NCI-H2107 treated with DMSO at 0.1 percent for 48 hours (cell line): ENCODE measurements at regions not wholly inside any gene's neighbourhood (a gene's known extent, or its start where the extent isn't known, plus 50 kb on each side); places are given as distances from the start of the nearest gene placed in this dataset.
"Not testable (repeated sequence)": the region's sequence is repeated elsewhere in the genome, so short reads cannot be mapped to it uniquely, and the experiment has no call there.

Experiments used
- DNase-seq: peaks from one replicate; lab custom pipeline; 2025; ENCODE audit not compliant: unreplicated experiment; lab: John Stamatoyannopoulos, UW

DNA sequence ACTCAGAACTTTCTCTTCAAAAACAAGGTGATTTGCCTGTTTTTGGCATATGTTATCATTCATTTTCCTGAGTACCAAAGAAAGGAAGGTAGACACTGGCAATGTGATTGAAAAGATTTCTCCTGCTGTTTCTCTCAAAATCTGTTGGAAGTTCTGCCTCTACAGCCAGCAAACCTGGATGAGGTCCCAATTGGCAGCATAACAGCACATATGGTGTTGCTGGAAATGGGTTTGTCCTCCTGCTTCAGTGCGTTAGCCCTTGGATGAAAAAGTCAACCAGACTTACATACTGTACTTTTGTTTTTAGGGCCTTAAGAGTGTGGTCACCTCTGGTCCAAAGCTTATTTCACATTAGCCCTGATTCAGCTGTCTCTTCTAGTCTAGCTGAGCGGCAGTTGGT, 237.6 kb upstream of the MME start:
- DNase-seq: no peak

DNA sequence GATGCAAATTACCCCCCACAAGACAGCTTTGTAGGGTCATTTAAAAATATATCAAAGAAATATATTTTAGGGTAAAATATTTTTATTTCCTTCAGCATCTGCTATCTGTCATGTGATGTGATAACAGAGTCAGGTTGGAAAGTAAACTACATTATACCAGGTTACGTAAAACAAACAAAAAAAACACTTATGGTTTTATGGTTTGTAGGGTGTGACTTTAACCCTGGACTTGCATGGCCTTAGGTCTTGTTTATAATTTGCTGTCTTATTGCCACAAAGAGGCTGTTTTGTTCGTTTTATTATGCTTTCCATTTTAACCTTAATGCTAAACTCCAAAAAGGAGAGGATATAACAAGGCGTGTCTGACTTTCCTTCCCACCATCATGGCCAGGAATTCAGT, 244.5 kb upstream of the MME start:
- DNase-seq: no peak

DNA sequence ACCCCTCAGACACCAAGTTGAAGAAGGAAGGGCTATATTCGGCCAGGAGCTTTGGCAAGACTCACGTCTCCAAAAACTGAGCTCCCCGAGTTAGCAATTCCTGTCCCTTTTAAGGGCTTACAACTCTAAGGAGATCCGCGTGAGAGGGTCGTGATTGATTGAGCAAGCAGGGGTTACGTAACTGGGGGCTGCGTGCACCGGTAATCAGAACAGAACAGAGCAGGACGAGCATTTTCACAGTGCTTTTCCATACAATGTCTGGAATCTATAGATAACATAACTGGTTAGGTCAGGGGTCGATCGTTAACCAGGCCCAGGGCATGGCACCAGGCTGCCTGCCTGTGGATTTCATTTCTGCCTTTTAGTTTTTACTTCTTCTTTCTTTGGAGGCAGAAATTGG, 245.3 kb upstream of the MME start:
- DNase-seq: not testable (repeated sequence)

DNA sequence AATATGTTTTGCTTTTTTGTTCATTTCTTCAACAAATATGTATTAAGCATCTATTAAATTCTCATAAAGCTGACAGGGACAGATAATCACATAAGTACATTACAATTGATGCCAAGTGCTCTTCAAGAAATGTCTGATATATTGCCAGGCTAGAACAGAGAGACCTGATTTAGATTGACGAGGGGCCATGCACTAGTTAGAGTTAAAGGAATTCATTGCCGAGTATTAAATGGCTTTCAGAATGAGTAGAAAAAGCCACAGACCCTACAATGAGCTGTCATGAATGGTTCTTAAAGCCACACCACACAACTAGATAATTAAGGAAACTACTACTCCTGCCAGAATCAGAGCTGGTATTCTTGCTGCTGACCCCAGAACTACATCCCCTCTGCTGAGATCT, 250.2 kb upstream of the MME start:
- no peak for DNase-seq

GRCh38 chr3:154819491-154819890, 260.6 kb upstream of the MME start:
- no peak for DNase-seq

DNA sequence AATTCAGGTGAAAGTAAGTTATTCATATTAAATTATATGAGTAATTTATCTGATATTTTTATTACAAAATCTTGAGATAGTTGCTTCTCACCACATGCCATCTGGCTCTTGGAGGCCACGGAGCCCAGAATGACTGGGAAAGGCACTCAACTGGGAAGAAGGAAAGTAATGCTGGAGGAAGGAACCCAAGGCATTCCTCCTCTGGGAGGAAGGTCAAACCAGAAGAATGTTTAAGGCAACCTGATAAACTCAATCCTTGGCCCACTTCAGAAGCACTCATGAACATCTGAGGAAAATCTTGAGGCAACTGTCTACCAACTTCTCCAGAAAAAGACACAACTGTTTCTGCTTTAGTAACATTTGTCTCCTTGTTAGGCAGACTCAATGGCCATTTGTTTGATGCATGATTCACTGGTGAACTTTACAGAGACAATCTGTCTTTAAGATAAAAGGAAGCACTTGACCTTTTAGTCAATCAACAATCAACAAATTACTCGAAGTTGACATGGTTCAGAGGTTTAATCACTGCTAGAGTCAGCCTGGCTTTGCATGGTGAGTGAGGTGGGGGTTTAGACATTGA, 261.4 kb upstream of the MME start:
- no peak for DNase-seq

- not testable (repeated sequence) for DNase-seq
These were observed 270.1 kb upstream of the MME start for GRCh38 chr3:154810017-154810416.

DNA sequence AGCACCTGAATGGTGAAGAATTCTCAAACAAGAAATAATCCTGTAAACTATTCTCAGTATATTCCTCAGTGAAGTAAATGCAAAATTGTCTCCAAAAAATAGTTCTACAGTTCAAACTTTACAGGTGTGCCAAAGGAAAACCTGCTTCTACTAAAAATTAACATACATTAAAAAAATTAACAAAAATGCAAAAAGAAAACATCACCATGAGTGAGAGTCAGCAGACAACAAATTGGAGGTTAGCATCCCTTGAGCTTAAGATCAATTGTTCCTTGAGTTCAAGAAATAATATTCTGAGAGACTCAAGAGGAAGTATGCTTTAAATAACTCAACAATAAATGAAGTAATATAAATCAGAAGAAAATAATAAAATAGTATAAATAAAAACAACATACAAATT, 278.4 kb upstream of the MME start:
- no peak for DNase-seq

DNA sequence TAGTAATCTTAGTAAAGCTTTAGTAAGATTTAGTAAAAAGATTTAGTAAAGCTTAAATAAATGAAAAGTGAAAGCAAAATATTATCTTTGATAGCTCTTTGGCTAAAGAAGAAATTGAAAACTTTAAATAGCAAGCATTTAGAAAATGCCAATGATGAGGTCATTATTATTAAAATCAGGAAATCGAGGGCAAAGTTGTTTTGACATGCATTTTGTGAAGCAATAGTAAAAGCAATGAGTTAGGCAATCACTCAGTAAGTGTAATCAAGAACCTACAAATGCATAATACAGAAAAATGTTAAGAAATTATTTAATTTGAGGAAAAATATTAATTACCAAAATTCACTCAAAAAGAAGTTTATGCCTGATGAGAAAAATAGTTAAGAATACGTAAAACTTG, 280.3 kb upstream of the MME start:
- no peak for DNase-seq

GRCh38 chr3:154795582-154795981, 284.5 kb upstream of the MME start:
- no peak for DNase-seq

GRCh38 chr3:154794814-154795445, 285.2 kb upstream of the MME start:
- no peak for DNase-seq

DNA sequence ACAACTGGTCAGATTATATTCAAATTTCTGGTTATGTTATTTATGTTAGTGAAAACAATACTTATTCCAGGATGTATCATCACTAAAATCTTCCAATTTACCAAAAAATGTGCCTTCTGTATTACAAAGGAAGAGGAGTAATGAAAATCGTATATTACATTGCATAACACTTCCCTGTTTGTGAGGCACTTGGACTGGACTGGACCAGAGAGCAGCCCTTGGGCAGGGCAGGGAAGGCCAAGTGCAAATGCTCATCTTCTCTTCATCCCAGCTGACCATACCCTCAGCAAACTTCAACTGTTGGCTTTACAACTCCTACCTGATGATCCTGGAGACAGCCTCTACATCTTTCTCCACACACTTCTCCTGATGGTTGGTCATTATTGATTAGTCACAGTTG, 285.7 kb upstream of the MME start:
- no peak for DNase-seq

GRCh38 chr3:154792828-154793227, 287.3 kb upstream of the MME start:
- DNase-seq: no peak

DNA sequence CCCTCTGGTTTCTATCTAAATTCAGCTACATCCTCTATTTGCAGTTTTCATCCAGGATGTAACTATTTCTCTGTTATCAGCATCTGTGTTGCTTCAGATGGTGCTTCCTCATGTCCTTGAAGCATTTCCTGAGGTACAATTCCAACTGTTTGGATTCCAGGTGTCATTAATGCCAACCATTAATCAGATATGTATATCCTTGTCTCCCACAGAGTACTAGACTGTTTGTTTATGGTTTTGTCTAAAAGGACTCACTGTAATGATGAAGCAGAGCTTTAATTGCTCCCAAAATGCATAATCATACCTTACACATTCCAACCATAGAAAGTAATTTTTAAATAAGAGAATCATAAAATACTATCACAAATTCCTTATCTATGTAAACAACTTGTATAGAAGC, 288.5 kb upstream of the MME start:
- no peak for DNase-seq

DNA sequence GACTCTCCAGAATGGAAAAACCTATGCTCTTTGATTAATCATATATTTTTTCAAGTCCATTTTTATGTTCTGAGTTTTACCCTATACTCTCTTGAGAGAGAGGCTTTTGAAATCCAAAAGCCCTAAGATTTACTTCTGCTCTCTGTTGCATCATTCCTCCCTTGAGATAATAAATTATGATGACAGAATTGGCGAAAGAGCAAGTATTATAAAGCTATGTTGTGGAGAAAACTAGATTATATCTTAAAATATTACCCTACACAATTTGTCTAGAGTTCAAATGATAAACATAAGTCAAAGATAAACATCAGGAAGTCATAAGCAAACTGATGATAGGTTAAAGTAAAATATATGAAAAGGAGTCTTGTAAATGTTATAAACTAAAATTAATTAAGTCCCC, 293.4 kb upstream of the MME start:
- no peak for DNase-seq

DNA sequence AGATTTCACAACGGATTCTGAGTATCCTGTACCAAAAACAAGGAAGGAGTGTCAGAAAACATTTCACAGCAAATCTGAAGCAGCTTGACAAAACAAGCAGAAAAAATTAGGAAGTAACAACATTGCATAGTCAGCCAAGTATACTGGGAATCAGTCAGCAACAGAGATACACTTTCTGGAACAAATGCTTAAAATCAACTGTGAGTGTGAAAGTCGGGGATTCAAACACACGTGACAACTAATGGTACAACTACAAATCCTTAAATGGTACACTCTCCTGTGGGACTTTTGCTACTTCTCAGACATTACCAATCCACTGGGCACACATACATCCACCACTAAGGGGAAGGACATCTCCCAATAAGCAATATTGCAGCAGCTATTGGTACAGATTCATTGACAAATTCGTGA, 296.6 kb upstream of the MME start:
- DNase-seq: no peak

GRCh38 chr3:154783061-154783460, 297.1 kb upstream of the MME start:
- peak; percentile 39 for DNase-seq

DNA sequence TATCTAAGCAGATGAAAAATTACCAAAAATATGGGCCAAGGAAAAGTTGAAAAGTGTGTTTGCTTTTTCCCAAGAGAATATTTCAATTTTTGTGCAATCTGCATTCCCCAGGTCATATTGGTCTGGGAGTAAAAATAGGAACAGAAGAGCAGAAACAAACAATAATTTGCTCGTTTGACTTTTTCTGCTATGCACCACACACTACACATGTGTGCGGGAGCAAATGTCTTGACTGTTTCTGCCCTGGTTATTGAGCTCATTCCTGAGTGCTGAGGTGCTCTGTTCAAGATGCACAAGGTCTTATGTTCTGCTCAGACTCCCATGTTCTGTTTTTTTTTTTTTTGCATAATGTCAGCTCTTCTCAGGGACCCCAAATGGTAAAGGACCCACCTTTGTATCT, 298.0 kb upstream of the MME start:
- DNase-seq: no peak

GRCh38 chr3:154781595-154781994, 298.5 kb upstream of the MME start:
- no peak for DNase-seq

DNA sequence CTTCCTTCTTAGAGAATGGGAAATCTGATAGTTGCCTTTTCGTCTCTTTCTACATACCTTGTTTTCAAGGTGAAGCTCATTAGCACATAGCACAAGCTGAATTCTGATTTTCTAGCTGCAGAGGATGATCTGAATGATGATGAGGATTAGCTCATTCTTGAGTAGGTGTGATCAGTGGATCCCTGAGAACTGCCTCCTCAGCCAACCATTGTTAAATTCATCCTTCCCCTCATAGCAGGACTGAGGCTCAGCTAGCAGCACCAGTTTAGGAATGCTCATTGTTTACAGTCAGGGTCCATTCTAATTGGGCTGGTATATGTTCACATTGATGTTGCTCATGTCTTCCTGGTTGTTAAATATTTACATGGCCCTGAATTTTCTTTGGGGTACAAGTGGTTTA, 299.9 kb upstream of the MME start:
- no peak for DNase-seq

DNA sequence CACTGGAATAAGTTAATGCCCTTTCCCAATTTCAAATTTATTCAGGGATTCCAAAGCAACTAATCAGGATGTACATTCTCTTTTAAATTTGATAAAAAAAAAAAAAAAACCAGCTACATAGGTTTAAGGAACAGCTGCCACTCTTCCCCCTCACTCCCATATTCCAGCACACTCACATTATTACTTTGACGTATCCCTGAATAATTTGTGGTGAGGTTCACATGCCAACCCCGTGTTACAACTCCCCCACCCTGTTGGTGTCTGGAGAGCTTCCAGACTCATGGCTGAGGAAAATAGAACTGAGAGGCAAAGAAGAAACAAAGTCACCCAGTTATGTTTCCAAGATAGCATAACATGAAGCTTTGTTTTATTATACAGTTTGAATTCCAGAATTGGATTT, 300.5 kb upstream of the MME start:
- no peak for DNase-seq

DNA sequence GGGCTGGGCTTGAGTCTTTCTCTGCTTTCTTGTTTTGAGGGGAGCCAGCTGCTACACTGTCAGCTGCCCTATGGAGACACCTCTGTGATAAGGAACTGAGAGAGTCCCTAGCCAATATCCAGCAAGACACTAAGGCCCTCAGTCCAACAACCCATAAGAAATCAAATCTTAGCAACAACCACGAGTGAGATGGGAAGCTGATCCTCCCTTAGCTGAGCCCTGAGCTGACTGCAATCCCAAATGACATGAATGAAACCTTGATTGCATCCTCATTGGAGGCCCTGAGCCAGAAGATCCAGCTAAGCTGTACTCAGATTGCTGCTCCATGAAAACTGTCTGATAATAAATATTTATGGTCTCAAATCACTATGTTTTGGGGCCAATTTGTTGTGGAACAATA, 302.1 kb upstream of the MME start:
- no peak for DNase-seq

DNA sequence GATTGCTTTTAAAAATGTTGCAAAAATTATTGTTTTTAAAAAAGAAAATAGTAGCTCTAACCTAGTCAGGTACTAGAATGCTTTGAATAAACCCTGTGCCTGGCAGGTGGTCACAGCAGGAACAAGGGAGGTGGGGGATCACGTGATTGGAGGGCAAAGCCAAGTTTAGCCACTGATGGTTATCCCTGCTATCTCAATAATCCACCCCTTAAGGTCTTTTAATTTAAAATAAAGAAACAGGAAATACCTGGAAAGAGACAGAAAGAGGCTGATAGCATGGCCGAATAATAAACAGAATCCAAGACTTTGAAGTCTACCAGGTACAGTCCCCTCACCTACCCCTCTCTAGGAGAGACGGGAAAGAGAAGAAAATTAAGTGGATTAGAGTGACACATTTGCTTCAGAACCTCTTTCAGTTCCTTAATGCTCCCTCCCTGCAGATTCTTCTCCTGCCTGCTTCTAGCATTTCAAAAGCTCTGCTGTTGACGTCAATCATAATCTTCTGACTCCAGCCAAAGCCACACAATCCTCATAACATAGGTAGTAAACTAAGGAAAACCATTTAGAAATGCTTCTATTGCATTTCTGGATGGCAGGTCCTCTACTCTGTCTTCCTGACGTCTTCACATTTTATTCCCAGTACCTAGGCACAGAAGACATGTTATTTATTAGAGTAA, 303.4 kb upstream of the MME start:
- DNase-seq: no peak
